ENCODE measurements at regions not wholly inside any gene's neighbourhood (a gene's known extent, or its start where the extent isn't known, plus 50 kb on each side); places are given as distances from the start of the nearest gene placed in this dataset.

DNA sequence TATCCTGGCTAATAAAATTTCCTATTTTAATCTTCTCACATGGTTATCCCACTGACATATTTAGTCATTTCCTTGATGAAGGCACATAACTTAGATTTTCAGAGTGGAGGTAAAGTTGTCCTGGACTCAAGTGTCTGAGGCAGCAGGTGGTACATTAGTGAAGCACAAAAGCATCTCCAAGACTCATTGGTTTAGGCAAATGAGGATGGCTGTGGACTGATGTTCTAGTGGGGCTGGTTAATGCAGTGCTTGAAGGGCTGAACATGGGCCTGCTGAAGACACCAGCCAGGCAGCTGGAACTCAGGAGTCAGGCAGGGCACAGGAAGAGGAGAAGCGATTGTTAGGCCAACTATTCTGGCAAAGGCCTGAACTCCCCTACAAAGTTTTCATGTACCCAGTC lies 76.3 kb upstream of the SESN3 start:
- intact Hi-C loops (cut with micrococcal nuclease) = no loop called here

DNA sequence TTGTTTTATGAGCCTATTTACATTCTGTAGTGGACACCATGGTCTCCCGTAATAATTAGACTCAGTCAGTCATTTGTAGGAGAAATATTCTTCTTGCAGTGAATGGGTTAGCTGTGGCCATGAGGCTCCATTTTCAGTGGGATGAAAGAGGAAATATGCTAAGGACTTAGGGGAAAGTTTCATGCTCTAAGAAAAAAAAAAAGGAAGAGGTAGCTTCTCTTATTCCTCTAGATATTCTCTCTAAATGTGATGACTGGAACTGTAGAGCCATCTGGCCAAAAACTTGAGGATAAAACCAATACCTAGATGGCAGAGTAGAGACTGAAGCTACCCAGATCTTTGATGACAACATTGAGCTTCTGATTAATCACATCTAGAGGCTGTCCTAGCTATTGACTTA lies 75.8 kb upstream of the SESN3 start:
- Mint-ChIP-seq H3K9me3 (ENCODE audit: insufficient read depth) (no peaks in the 10 kb centered on the region), H3K27me3 (no peaks in the 10 kb centered on the region), H3K27ac (peak overlapping the region; percentile 50), H3K4me1 (peaks cover 34% of the 10 kb centered on the region), H3K4me3 (peak overlapping the region; percentile 4)
- no peaks in the 10 kb centered on the region for H3K27me3 ChIP-seq (replicated peaks in 1 of 4; ENCODE audit: control extremely low read depth in 1 of 4, control insufficient read depth in 3 of 4, insufficient read depth in 4 of 4, low read length in 3 of 4)
- no peak overlapping the region for H3K9ac ChIP-seq (ENCODE audit: low read length)
- no peaks in the 10 kb centered on the region for H3K9me3 ChIP-seq (ENCODE audit: control extremely low read depth in 1 of 3, control insufficient read depth in 2 of 3, insufficient read depth in 1 of 3, low read length in 2 of 3)
- POLR2A ChIA-PET = interaction anchor here (0.7 to 3.1 kb wide), 3 partner anchors 10 to 389 kb away, joined by 3 to 9 read pairs (median 6); no protein-coding TSS in a partner anchor
- H3K4me2 ChIP-seq (replicated peaks; ENCODE audit: low read depth, low read length, poor library complexity, severe bottlenecking) = no peak overlapping the region
- no peaks in the 10 kb centered on the region for H4K20me1 ChIP-seq (ENCODE audit: control insufficient read depth, insufficient read depth, low read length, poor library complexity, severe bottlenecking)
- ATAC-seq (ENCODE audit: low read depth) (no peak), DNase-seq (no peak)
- 100% methylated on average over 1 of the region's 1 CpG for WGBS (ENCODE audit: insufficient coverage)
- CTCF ChIA-PET = interaction anchor here (0.8 to 3.2 kb wide), 9 partner anchors 10 to 458 kb away, joined by 3 to 18 read pairs (median 5); partner anchors contain the start of gene SESN3
- H3K4me1 ChIP-seq (ENCODE audit: control insufficient read depth in 2 of 2, insufficient read depth in 2 of 2, low read length in 2 of 2) = peaks cover 22 to 23% of the 10 kb centered on the region in 2 donors
- no peak overlapping the region for H3K4me3 ChIP-seq (ENCODE audit: control extremely low read depth in 1 of 5, extremely low read depth in 1 of 5, insufficient read depth in 1 of 5, low read depth in 2 of 5, low read length in 4 of 5)
- no peaks in the 10 kb centered on the region for H3K36me3 ChIP-seq (replicated peaks in 1 of 2; ENCODE audit: control extremely low read depth in 1 of 2, control insufficient read depth in 1 of 2, extremely low read depth in 1 of 2, insufficient read depth in 2 of 2, low read length in 1 of 2)
- no peak overlapping the region for H3K27ac ChIP-seq (ENCODE audit: low read length in 2 of 2)
- intact Hi-C loops (cut with micrococcal nuclease) = no loop called here
- H3K79me2 ChIP-seq (ENCODE audit: control insufficient read depth, insufficient read depth, low read length) = no peaks in the 10 kb centered on the region
- H2AFZ ChIP-seq (ENCODE audit: insufficient read depth, low read depth, low read length, poor library complexity, severe bottlenecking) = no peak overlapping the region
- TF ChIP-seq EZH2 (IDR thresholded peaks at IDR 0.05; ENCODE audit: borderline replicate concordance, insufficient read depth, low read depth, low read length, poor library complexity, severe bottlenecking) = no peak
- TF ChIP-seq, protein P1, sequence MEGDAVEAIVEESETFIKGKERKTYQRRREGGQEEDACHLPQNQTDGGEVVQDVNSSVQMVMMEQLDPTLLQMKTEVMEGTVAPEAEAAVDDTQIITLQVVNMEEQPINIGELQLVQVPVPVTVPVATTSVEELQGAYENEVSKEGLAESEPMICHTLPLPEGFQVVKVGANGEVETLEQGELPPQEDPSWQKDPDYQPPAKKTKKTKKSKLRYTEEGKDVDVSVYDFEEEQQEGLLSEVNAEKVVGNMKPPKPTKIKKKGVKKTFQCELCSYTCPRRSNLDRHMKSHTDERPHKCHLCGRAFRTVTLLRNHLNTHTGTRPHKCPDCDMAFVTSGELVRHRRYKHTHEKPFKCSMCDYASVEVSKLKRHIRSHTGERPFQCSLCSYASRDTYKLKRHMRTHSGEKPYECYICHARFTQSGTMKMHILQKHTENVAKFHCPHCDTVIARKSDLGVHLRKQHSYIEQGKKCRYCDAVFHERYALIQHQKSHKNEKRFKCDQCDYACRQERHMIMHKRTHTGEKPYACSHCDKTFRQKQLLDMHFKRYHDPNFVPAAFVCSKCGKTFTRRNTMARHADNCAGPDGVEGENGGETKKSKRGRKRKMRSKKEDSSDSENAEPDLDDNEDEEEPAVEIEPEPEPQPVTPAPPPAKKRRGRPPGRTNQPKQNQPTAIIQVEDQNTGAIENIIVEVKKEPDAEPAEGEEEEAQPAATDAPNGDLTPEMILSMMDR (IDR thresholded peaks at IDR 0.05) = no peak

More for the DNA sequence above, 76.3 kb upstream of the SESN3 start:
- ATAC-seq (ENCODE audit: low read depth) = no peak
- Mint-ChIP-seq H3K27ac (peak overlapping the region; percentile 85), H3K4me1 (peaks cover 34% of the 10 kb centered on the region), H3K4me3 (peak overlapping the region; percentile 7), H3K27me3 (no peaks in the 10 kb centered on the region), H3K9me3 (ENCODE audit: insufficient read depth) (no peaks in the 10 kb centered on the region)
- no peak overlapping the region for H3K9ac ChIP-seq (ENCODE audit: low read length)
- H3K27me3 ChIP-seq (replicated peaks in 1 of 4; ENCODE audit: control extremely low read depth in 1 of 4, control insufficient read depth in 3 of 4, insufficient read depth in 4 of 4, low read length in 3 of 4) = no peaks in the 10 kb centered on the region
- no peaks in the 10 kb centered on the region for H4K20me1 ChIP-seq (ENCODE audit: control insufficient read depth, insufficient read depth, low read length, poor library complexity, severe bottlenecking)
- CTCF ChIA-PET = interaction anchor here (0.6 to 3.2 kb wide), 8 partner anchors 10 to 398 kb away, joined by 3 to 18 read pairs (median 4); partner anchors contain the start of gene SESN3
- TF ChIP-seq, protein P1 (IDR thresholded peaks at IDR 0.05) = no peak
- no peak for TF ChIP-seq EZH2 (IDR thresholded peaks at IDR 0.05; ENCODE audit: borderline replicate concordance, insufficient read depth, low read depth, low read length, poor library complexity, severe bottlenecking)
- DNase-seq = no peak
- H3K4me1 ChIP-seq (ENCODE audit: control insufficient read depth in 2 of 2, insufficient read depth in 2 of 2, low read length in 2 of 2) = peaks cover 22 to 23% of the 10 kb centered on the region in 2 donors
- no peaks in the 10 kb centered on the region for H3K79me2 ChIP-seq (ENCODE audit: control insufficient read depth, insufficient read depth, low read length)
- no peak overlapping the region for H3K4me3 ChIP-seq (ENCODE audit: control extremely low read depth in 1 of 5, extremely low read depth in 1 of 5, insufficient read depth in 1 of 5, low read depth in 2 of 5, low read length in 4 of 5)
- peak overlapping the region in 1 of 2 donors; percentile 0 for H3K27ac ChIP-seq (ENCODE audit: low read length in 2 of 2)
- H3K36me3 ChIP-seq (replicated peaks in 1 of 2; ENCODE audit: control extremely low read depth in 1 of 2, control insufficient read depth in 1 of 2, extremely low read depth in 1 of 2, insufficient read depth in 2 of 2, low read length in 1 of 2) = no peaks in the 10 kb centered on the region
- H3K4me2 ChIP-seq (replicated peaks; ENCODE audit: low read depth, low read length, poor library complexity, severe bottlenecking) = no peak overlapping the region
- no peaks in the 10 kb centered on the region for H3K9me3 ChIP-seq (ENCODE audit: control extremely low read depth in 1 of 3, control insufficient read depth in 2 of 3, insufficient read depth in 1 of 3, low read length in 2 of 3)
- H2AFZ ChIP-seq (ENCODE audit: insufficient read depth, low read depth, low read length, poor library complexity, severe bottlenecking) = no peak overlapping the region
- no CpG with 5 or more reads among the region's 1 CpG for WGBS (ENCODE audit: insufficient coverage)
- POLR2A ChIA-PET = interaction anchor here (1.2 to 3.1 kb wide), 2 partner anchors 11 to 388 kb away, joined by 6 to 9 read pairs; no protein-coding TSS in a partner anchor

Data from B cell (primary cell).